ENCODE measurements at regions not wholly inside any gene's neighbourhood (a gene's known extent, or its start where the extent isn't known, plus 50 kb on each side); places are given as distances from the start of the nearest gene placed in this dataset.

DNA sequence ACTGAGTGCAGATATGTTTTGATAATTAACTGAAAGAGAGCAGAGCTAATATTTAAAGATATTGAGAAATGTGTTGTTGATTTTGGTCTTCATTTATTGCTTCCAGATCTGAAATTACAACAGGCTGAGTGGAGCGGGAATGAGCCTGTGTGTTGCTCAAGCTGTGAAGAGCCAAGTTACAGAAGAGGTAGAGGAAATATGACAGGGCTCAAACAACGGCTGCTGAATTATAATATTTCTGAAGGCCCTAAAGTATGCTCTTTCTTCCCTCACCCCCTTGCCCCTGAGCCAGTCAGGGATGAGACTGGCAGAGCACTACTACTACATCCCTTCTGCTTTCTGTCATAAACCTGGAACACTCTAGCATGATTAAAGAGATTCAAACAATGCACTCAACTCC is 115.6 kb downstream of the FANCF start:
- TF ChIP-seq POLR2A (IDR thresholded peaks at IDR 0.05): no peak
- TF ChIP-seq, protein P1, sequence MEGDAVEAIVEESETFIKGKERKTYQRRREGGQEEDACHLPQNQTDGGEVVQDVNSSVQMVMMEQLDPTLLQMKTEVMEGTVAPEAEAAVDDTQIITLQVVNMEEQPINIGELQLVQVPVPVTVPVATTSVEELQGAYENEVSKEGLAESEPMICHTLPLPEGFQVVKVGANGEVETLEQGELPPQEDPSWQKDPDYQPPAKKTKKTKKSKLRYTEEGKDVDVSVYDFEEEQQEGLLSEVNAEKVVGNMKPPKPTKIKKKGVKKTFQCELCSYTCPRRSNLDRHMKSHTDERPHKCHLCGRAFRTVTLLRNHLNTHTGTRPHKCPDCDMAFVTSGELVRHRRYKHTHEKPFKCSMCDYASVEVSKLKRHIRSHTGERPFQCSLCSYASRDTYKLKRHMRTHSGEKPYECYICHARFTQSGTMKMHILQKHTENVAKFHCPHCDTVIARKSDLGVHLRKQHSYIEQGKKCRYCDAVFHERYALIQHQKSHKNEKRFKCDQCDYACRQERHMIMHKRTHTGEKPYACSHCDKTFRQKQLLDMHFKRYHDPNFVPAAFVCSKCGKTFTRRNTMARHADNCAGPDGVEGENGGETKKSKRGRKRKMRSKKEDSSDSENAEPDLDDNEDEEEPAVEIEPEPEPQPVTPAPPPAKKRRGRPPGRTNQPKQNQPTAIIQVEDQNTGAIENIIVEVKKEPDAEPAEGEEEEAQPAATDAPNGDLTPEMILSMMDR (IDR thresholded peaks at IDR 0.05): no peak
